ENCODE measurements at regions not wholly inside any gene's neighbourhood (a gene's known extent, or its start where the extent isn't known, plus 50 kb on each side); places are given as distances from the start of the nearest gene placed in this dataset.
A peak's percentile ranks its signal among the peaks of the same experiment; 100 is the strongest.

DNA sequence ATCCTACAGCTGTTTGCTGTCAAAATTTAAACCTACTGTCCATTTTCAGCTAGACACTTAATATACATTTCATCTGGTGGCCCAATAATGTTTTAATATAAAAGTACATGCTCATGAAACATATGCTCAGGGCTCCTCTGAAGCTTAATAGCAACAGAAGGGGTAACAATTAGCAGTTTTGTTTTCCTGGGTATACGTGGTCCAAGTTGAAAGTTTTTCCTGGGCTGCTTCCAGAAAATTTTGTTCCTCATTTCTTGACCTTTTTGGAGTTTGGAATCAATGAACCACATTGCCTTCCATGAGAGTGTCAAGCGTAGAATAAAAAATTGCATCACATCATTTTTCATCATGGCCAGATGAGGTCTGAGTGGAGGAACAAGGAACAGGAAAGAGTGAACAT is 537.3 kb upstream of the MGMT start:
- DNase-seq = no peak
- Histone ChIP-seq H3K27ac (no peak overlapping the region), H3K4me1 (peaks cover 0 to 15% (median 0%) of the 10 kb centered on the region in 3 donors), H3K36me3 (no peaks in the 10 kb centered on the region), H3K27me3 (no peaks in the 10 kb centered on the region), H3K9me3 (peaks cover 0 to 6% (median 0%) of the 10 kb centered on the region in 3 donors), H3K4me3 (no peak overlapping the region)
- TF ChIP-seq, protein P1, sequence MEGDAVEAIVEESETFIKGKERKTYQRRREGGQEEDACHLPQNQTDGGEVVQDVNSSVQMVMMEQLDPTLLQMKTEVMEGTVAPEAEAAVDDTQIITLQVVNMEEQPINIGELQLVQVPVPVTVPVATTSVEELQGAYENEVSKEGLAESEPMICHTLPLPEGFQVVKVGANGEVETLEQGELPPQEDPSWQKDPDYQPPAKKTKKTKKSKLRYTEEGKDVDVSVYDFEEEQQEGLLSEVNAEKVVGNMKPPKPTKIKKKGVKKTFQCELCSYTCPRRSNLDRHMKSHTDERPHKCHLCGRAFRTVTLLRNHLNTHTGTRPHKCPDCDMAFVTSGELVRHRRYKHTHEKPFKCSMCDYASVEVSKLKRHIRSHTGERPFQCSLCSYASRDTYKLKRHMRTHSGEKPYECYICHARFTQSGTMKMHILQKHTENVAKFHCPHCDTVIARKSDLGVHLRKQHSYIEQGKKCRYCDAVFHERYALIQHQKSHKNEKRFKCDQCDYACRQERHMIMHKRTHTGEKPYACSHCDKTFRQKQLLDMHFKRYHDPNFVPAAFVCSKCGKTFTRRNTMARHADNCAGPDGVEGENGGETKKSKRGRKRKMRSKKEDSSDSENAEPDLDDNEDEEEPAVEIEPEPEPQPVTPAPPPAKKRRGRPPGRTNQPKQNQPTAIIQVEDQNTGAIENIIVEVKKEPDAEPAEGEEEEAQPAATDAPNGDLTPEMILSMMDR (IDR thresholded peaks at IDR 0.05) = no peak
- TF ChIP-seq POLR2A (IDR thresholded peaks at IDR 0.05) = no peak
- intact Hi-C loops (cut with DNase I) = no loop called here
- 42 to 43% methylated on average over 2 of the region's 2 CpGs for WGBS, 2 donors

DNA sequence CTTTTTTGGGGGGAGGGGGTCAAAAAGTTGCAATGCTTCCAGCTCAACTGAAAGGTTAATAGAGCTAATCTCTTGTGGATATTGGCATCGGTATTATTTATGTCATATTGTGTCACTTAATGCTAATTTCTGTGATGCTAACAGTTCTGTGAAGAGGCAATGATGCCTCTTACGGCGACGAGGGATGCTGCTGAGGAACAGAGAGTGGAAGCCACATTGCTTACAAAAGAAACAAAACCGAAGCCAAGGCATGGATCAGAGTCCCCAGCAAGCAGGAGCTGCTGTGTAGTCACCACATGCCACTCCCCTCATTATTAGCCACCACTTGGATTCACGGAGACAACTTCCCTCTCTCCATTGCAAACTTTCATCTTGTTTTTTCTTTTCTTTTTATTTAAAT is 536.5 kb upstream of the MGMT start:
- Histone ChIP-seq H3K4me1 (peaks cover 0 to 15% (median 0%) of the 10 kb centered on the region in 3 donors), H3K9me3 (peaks cover 0 to 6% (median 0%) of the 10 kb centered on the region in 3 donors), H3K36me3 (no peaks in the 10 kb centered on the region), H3K27me3 (no peaks in the 10 kb centered on the region), H3K27ac (peak overlapping the region in 1 of 4 donors; percentile 23), H3K4me3 (no peak overlapping the region)
- TF ChIP-seq, protein P1 (IDR thresholded peaks at IDR 0.05) = no peak
- TF ChIP-seq POLR2A (IDR thresholded peaks at IDR 0.05) = no peak
- intact Hi-C loops (cut with DNase I) = no loop called here
- 51 to 56% methylated on average over 6 of the region's 6 CpGs for WGBS, 2 donors
- no peak for DNase-seq

DNA sequence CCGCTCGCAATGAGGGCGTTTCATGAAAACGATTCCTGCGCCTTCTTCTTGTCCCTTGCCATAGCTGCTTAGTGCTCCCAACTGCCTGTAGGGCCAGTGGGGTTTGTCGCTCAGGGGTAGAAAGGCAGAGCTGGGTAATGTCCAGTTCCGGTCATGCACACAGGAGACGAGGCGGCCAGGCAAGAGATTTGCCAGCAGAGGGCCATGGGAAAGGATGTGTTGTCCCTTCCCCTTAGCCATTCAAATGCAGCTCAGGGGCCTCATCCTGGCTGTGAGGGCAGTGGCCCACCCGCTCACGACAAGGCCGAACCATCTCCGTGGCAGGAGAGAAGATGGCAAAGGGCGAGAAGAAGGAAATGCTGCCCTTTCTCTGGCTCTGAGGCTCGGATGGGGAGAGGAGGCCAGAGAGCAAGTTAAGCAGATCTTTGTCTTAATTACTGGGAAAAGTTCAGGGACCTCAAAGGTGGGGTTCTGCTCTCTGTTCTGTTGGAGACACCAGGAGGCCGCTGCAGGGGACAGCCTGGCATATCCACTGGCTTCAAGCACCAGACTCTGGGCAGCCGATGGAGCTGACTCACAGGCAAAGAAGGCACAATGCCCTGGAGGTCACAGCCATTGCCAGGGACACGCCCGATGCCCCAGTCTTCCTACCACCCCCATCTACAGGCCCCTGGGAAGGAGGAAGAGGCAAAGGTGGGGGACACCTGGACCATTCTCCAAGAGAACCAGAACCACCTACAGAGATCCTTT is 534.8 kb upstream of the MGMT start:
- Histone ChIP-seq H3K27me3 (no peaks in the 10 kb centered on the region), H3K9me3 (no peaks in the 10 kb centered on the region), H3K4me1 (peaks cover 0 to 12% (median 0%) of the 10 kb centered on the region in 3 donors), H3K4me3 (no peak overlapping the region), H3K36me3 (no peaks in the 10 kb centered on the region), H3K27ac (no peak overlapping the region)
- intact Hi-C loops (cut with DNase I) = no loop called here
- TF ChIP-seq POLR2A (IDR thresholded peaks at IDR 0.05) = no peak
- TF ChIP-seq, protein P1 (IDR thresholded peaks at IDR 0.05) = no peak
- DNase-seq = no peak
- WGBS, 2 donors = 85 to 90% methylated on average over 13 to 15 of the region's 19 CpGs

DNA sequence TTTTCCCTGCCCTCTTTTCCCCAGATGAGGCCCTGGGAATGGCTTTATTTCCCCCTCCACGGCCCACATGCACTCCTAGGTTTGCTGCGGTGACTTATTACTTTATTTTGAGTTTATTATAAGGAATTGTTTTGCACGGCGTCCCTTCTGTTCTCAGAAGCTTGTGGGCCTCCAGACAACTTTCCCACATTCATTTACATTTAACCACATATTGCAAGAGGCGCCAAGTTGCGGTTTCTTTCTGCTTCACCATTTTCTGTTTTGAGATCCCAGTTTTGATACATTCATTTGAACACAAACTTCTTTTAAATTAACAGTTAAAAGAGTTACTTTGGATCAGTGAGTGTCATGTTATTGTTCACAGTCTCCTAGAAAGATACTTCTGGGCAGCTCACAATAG is 532.5 kb upstream of the MGMT start:
- TF ChIP-seq POLR2A (IDR thresholded peaks at IDR 0.05) = no peak
- TF ChIP-seq, protein P1 (IDR thresholded peaks at IDR 0.05) = no peak
- H3K4me1 ChIP-seq = no peaks in the 10 kb centered on the region
- no peaks in the 10 kb centered on the region for H3K9me3 ChIP-seq
- no peaks in the 10 kb centered on the region for H3K36me3 ChIP-seq
- intact Hi-C loops (cut with DNase I) = no loop called here
- no peaks in the 10 kb centered on the region for H3K27me3 ChIP-seq
- H3K4me3 ChIP-seq = no peak overlapping the region
- 70 to 76% methylated on average over 6 of the region's 6 CpGs for WGBS, 2 donors
- no peak for DNase-seq
- no peak overlapping the region for H3K27ac ChIP-seq

DNA sequence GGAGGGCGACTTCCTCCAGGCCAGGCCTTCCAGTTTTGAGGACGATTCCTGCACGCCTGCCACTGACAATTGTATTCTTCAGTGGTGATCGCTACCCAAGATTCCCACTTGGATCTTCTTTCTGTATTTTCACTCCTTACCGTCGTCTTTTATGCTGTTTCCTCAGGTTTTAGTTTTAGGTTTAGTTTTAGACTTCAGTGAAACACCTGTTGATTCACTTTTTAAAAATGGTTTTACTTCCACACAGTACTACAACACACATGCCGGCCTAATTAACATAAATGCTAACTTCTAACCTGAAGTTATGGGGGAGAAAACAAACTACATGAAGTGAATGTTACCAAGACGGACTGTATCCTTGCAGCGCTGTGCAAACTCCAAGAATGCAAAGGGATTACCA is 530.6 kb upstream of the MGMT start:
- H3K4me3 ChIP-seq = no peak overlapping the region
- no peaks in the 10 kb centered on the region for H3K4me1 ChIP-seq
- no peaks in the 10 kb centered on the region for H3K9me3 ChIP-seq
- no peak for DNase-seq
- intact Hi-C loops (cut with DNase I) = no loop called here
- no peak for TF ChIP-seq POLR2A (IDR thresholded peaks at IDR 0.05)
- H3K27me3 ChIP-seq = no peaks in the 10 kb centered on the region
- no peak overlapping the region for H3K27ac ChIP-seq
- no peaks in the 10 kb centered on the region for H3K36me3 ChIP-seq
- WGBS, 2 donors = 85 to 88% methylated on average over 9 of the region's 9 CpGs
